ENCODE measurements at regions not wholly inside any gene's neighbourhood (a gene's known extent, or its start where the extent isn't known, plus 50 kb on each side); places are given as distances from the start of the nearest gene placed in this dataset.

GRCh38 chr6:82013561-82014530 is 233.7 kb downstream of the IBTK start:
- no peak for DNase-seq

- DNase-seq = peak in 1 of 2 donors; percentile 1
Measured at GRCh38 chr6:82006027-82006738, 241.4 kb downstream of the IBTK start.

GRCh38 chr6:82000551-82000950 is 247.0 kb downstream of the IBTK start:
- DNase-seq = no peak

- DNase-seq = no peak
Measured at GRCh38 chr6:81999826-82000225, 247.3 kb upstream of the TENT5A start.

GRCh38 chr6:81999270-81999669 is 246.8 kb upstream of the TENT5A start:
- no peak for DNase-seq

DNA sequence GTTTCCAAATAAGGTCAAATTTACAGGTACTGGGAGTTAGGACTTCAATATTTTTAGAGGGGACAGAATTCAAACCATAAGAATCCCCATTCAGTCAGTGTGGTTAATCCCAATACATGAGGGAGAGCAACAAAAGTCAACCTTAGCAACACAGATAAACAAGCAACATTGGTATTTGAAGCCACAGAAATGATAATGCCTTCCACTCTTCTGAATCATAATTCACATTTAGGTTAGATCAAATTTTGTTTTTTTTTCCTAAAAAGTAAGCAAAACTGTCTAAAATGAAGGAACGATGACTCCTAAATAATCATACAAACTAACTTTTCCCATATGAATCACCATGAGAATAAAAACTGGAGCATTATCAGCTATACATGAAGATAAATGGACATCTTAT is 246.0 kb upstream of the TENT5A start:
- no peak for DNase-seq

- no peak for DNase-seq
Measured at GRCh38 chr6:81997090-81997926, 244.8 kb upstream of the TENT5A start.

DNA sequence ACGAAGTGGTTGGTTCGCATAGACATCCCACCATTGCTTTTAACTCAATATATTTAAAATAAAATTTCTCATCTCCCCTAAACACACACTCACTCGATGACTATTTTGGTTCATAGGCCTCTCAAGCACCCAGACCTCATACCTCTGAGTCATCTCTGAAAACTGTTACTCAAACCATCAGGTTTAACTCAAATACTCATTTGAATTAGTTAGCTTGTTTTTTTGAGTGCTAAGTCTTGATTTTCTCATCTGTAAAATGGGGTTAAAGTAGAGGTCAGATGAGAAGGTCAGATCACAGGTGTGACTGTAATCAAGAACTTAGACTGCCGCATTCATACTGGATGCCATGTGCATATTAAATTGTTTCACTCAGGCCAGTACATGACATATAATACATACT is 243.9 kb upstream of the TENT5A start:
- DNase-seq = no peak

GRCh38 chr6:81995548-81996289 is 243.2 kb upstream of the TENT5A start:
- no peak for DNase-seq

- DNase-seq = no peak
Measured at GRCh38 chr6:81988871-81989270, 236.4 kb upstream of the TENT5A start.

DNA sequence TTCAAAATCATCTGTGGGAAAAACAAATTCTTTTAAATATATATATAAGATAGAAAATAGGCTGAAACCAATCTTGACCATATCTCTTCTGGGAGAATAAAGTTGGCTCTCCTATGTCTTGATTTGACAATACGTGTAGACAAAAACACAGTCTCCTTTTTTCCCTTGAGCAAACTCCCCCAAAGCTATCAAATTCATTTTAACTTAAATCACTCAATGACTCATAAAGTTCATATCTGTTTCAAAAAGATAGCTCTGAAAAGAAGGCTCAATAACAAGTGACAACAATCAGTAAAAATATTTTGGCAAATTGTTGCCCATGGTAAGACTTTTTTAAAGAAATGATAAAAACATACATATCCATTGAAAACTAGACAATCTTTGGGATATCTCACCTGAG is 236.0 kb upstream of the TENT5A start:
- DNase-seq = no peak

GRCh38 chr6:81987293-81987692 is 234.8 kb upstream of the TENT5A start:
- no peak for DNase-seq

DNA sequence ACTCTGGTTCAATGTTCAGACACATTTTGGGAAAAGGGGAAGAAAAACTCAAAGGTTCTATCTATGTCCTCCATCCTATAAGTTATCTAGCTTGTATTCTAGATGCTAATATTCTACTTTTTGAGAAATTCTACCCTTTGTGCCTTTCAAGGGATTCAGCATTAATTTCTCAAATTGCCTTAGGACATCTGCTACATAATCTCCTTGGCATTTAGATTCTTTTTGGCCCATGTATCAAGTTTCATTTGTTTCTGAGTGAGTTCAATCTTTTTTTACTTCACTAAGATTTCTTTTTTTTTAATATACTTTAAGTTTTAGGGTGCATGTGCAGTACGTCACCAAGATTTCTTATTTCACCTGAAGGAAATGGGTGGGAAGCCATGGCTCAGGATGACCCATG is 232.7 kb upstream of the TENT5A start:
- DNase-seq = no peak

- DNase-seq = no peak
Measured at GRCh38 chr6:81984599-81984998, 232.1 kb upstream of the TENT5A start.

- DNase-seq = no peak
Measured at GRCh38 chr6:81981812-81982211, 229.3 kb upstream of the TENT5A start.

GRCh38 chr6:81979767-81980166 is 227.3 kb upstream of the TENT5A start:
- no peak for DNase-seq

GRCh38 chr6:81979329-81979728 is 226.8 kb upstream of the TENT5A start:
- DNase-seq = no peak

- DNase-seq = no peak
Measured at GRCh38 chr6:81978230-81978629, 225.7 kb upstream of the TENT5A start.

DNA sequence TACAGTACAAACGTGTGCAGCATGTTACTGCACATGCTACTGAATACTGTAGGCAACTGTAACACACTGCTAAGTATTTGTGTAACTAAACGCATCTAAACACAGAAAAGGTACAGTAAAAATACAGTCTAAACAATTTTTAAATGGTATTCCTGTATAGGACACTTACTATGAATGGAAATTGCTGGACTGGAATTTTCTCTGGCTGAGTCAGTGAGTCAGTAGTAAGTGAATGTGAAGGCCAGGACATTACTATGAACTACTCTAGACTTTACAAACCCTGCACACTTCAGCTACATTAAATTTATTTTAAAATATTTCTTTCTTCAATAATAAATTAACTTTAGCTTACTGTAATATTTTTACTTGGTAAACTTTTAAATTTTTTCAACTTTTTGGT is 225.0 kb upstream of the TENT5A start:
- DNase-seq = no peak

GRCh38 chr6:81969814-81970213 is 217.3 kb upstream of the TENT5A start:
- DNase-seq = no peak

DNA sequence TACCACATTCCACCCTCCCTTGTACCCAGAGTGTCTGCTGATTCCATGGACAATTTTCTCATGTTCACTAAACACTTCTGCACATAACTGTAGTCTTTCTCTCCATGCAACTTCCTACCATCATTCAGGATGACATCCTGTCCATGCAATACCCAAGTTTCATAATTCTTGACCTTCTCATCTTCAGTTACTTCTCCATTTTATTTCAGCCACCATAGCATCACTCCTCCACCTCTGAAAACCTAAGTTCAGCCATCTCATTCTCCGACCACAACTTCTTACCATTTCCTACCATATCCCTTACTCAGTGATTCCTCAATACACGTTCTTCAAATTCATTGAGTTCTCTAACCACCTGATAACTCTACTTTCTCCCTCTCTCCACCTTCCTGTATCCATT is 216.5 kb upstream of the TENT5A start:
- DNase-seq = no peak

DNA sequence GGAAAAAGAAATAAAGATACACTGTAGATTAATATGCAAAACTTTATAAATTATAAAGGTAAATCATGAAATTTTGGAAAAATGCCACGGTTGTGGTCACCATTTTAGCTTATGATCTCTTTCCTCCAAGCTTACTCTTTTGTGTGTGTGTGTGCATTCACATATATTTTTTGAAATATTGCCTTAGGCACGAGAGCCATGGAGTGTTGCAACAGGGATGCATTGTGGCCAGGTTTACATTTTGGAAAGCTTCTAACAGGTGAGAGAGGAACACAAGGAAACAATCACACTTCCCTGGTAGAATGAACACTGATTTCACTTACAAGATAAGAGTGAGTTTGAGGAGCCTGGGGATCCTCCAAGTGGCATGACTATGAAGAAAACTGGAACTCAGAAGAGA is 214.5 kb upstream of the TENT5A start:
- DNase-seq = no peak

- no peak for DNase-seq
Measured at GRCh38 chr6:81962198-81962597, 209.7 kb upstream of the TENT5A start.
